ENCODE measurements at regions not wholly inside any gene's neighbourhood (a gene's known extent, or its start where the extent isn't known, plus 50 kb on each side); places are given as distances from the start of the nearest gene placed in this dataset.
A peak's percentile ranks its signal among the peaks of the same experiment; 100 is the strongest.

DNA sequence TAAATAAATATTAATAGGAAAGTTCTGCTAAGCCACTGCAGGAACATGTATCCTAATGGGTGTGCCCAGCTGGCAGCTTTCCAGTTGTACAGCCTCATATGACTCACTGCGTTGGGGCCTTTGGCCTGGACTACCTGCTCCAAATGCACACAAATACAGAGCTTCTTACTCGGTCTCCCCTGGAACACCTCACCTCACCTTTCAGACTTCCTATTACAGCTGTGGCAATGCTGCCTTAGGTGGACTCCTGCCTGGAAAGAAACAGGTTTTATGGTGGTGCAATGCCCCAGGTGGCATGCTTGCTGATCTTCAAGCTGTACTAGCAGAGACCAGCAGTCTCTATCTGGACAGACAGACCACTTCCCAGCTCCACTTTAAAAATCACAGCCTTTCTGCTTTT, 85.7 kb upstream of the EXOC1L start:
- intact Hi-C loops (cut with DNase I), result loop anchor here in 5 of 10 donors (10.0 kb wide), 3 partner anchors 379 to 759 kb away; no protein-coding TSS in a partner anchor

DNA sequence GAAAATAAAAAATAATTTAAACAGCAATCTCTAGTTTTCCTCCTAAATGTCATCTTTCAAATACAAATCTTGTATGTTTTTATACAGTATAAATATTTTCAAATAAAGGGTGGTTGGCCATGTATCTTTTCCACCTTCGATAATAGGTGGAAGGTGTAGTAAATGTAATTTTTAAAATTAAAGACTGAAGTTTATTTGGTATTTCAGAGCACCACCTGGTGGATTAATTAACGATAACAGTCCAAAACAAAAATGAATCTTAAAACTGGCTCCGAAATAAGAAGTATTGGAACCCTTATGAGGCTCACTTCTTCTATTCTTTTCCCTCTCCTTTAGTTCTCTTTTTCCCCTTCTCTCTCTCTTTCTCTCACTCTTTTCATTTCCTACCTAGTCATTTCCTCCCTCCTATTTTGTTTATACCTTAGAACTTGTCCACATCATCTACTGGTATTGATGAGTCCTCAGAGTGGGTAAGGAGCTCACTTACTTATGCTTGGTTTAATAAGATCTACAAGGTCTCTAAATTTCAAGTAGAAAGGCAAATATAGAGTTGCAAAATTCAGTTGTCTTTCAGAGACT, 82.9 kb upstream of the EXOC1L start:
- intact Hi-C loops (cut with DNase I), result loop anchor here in 6 of 10 donors (1.0 to 10.0 kb wide), 6 partner anchors 382 to 762 kb away; partner anchors contain the start of gene SRD5A3 (in 3 of the 6)
- H3K27me3 ChIP-seq, result peaks cover 0 to 12% (median 0%) of the 10 kb centered on the region in 9 donors
- no peaks in the 10 kb centered on the region for H3K4me1 ChIP-seq
- no peaks in the 10 kb centered on the region for H3K9me3 ChIP-seq
- WGBS, 4 donors, result 35% methylated on average over 3 of the region's 3 CpGs
- DNase-seq, result no peak
- no peak overlapping the region for H3K27ac ChIP-seq
- no peaks in the 10 kb centered on the region for H3K36me3 ChIP-seq
- no peak for ATAC-seq
- TF ChIP-seq, protein P1, sequence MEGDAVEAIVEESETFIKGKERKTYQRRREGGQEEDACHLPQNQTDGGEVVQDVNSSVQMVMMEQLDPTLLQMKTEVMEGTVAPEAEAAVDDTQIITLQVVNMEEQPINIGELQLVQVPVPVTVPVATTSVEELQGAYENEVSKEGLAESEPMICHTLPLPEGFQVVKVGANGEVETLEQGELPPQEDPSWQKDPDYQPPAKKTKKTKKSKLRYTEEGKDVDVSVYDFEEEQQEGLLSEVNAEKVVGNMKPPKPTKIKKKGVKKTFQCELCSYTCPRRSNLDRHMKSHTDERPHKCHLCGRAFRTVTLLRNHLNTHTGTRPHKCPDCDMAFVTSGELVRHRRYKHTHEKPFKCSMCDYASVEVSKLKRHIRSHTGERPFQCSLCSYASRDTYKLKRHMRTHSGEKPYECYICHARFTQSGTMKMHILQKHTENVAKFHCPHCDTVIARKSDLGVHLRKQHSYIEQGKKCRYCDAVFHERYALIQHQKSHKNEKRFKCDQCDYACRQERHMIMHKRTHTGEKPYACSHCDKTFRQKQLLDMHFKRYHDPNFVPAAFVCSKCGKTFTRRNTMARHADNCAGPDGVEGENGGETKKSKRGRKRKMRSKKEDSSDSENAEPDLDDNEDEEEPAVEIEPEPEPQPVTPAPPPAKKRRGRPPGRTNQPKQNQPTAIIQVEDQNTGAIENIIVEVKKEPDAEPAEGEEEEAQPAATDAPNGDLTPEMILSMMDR (IDR thresholded peaks at IDR 0.05), result peak in 8 of 12 donors; percentile 10 to 48 (median 36)
- no peak for TF ChIP-seq POLR2A (IDR thresholded peaks at IDR 0.05)
- H3K4me3 ChIP-seq, result no peak overlapping the region

More for the DNA sequence above, 85.7 kb upstream of the EXOC1L start:
- WGBS, 4 donors, result 13 to 49% (median 39%) methylated on average over 2 of the region's 2 CpGs
- no peak overlapping the region for H3K4me3 ChIP-seq
- ATAC-seq (peak in 2 of 4 donors; percentile 52 to 64), DNase-seq (peak in 3 of 5 donors; percentile 24 to 50 (median 46))
- H3K27ac ChIP-seq, result no peak overlapping the region
- peaks cover 0 to 22% (median 0%) of the 10 kb centered on the region in 9 donors for H3K27me3 ChIP-seq
- H3K4me1 ChIP-seq, result no peaks in the 10 kb centered on the region
- H3K36me3 ChIP-seq, result no peaks in the 10 kb centered on the region
- TF ChIP-seq, protein P1 (IDR thresholded peaks at IDR 0.05), result no peak
- no peak for TF ChIP-seq POLR2A (IDR thresholded peaks at IDR 0.05)
- H3K9me3 ChIP-seq, result no peaks in the 10 kb centered on the region

DNA sequence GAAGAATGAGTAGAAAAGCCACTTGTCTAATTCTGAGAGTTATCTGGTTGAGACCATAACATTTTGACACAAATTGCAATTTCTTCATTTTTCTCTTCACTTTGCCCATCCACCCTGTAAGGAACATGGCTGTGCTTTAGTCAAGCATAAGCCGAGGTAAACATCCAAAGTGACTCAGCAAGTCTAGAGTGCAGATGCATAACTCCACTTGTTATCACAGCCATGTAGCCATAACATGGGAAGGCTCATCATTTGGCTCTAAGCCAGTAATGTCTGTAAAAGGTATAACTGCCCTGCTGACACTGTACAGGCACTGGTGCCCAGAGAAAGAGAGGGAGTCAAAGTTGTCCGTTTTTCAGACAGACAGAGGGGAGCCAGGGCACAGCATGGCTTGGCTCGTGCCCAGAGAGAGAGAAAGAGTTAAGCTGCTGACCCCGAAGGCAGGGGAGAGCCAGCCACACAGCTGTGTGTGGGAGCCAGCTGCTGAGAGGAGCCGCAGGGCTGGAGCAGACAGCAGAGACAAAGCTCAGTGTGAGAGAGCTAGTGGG, 76.9 kb upstream of the EXOC1L start:
- ATAC-seq, result no peak
- intact Hi-C loops (cut with DNase I), result no loop called here

DNA sequence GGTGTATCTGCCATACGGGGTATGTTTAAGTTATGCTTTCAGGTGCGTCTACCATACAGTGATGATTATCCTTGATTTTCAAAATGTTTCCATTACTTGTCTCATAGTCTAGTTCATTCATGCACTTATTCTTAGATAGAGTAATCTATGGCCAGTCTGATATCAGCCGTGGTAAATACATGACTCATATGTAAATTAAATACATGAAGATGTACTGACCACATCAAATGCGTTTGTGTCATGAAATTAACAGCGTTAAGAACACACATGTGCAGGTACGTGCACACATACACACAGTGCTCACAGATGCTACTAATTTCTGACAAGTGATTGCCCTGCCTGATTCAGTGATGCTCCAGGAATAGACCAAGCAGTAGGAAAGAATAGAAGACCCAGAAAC, 75.2 kb upstream of the EXOC1L start:
- DNase-seq, result no peak
- H3K9me3 ChIP-seq, result no peaks in the 10 kb centered on the region
- TF ChIP-seq, protein P1 (IDR thresholded peaks at IDR 0.05), result no peak
- TF ChIP-seq POLR2A (IDR thresholded peaks at IDR 0.05), result no peak
- H3K4me1 ChIP-seq, result no peaks in the 10 kb centered on the region
- H3K4me3 ChIP-seq, result no peak overlapping the region
- 85 to 91% (median 87%) methylated on average over 6 of the region's 6 CpGs for WGBS, 4 donors
- no peak for ATAC-seq
- H3K27ac ChIP-seq, result no peak overlapping the region
- intact Hi-C loops (cut with DNase I), result no loop called here
- peaks cover 0 to 4% (median 0%) of the 10 kb centered on the region in 9 donors for H3K27me3 ChIP-seq
- no peaks in the 10 kb centered on the region for H3K36me3 ChIP-seq

More for the DNA sequence above, 76.9 kb upstream of the EXOC1L start:
- H3K27ac ChIP-seq, result no peak overlapping the region
- peaks cover 0 to 4% (median 0%) of the 10 kb centered on the region in 9 donors for H3K27me3 ChIP-seq
- H3K4me1 ChIP-seq, result no peaks in the 10 kb centered on the region
- no peak for TF ChIP-seq POLR2A (IDR thresholded peaks at IDR 0.05)
- TF ChIP-seq, protein P1 (IDR thresholded peaks at IDR 0.05), result no peak
- no peaks in the 10 kb centered on the region for H3K36me3 ChIP-seq
- WGBS, 4 donors, result 23 to 45% (median 33%) methylated on average over 5 of the region's 5 CpGs
- H3K4me3 ChIP-seq, result no peak overlapping the region
- H3K9me3 ChIP-seq, result no peaks in the 10 kb centered on the region
- no peak for DNase-seq

Data from heart left ventricle (tissue), 16 donors.